Neutrophil (primary cell): ENCODE measurements at regions not wholly inside any gene's neighbourhood (a gene's known extent, or its start where the extent isn't known, plus 50 kb on each side); places are given as distances from the start of the nearest gene placed in this dataset.

Experiments
- H3K27ac ChIP-seq: fragments of 200-600 bp; sonication (generic); 2 replicates; pipeline ENCODE4 v1.5.1; 2016; ENCODE audit warnings: mild to moderate bottlenecking, moderate library complexity
- H3K27me3 ChIP-seq: fragments of 200-600 bp; sonication (generic); 2 replicates; pipeline ENCODE4 v1.6.0; 2016; ENCODE audit warnings: mild to moderate bottlenecking
- H3K36me3 ChIP-seq: fragments of 200-600 bp; sonication (generic); 2 replicates; pipeline ENCODE4 v1.5.1; 2017
- H3K4me1 ChIP-seq, 2 experiments: fragments of 200-600 bp in 1 of 2; sonication (generic) in 1 of 2; 1 replicate in 1 of 2; 2 replicates in 1 of 2; pipeline versions ENCODE4 v1.5.1 to v1.6.1; 2013 to 2016; ENCODE audit warnings: low read depth in 1 of 2, low read length in 1 of 2, mild to moderate bottlenecking in 1 of 2, moderate library complexity in 1 of 2; ENCODE audit not compliant: control insufficient read depth in 1 of 2, insufficient read depth in 1 of 2
- H3K4me3 ChIP-seq, 2 experiments: fragments of 200-600 bp in 1 of 2; sonication (generic) in 1 of 2; 1 replicate in 1 of 2; 2 replicates in 1 of 2; pipeline ENCODE4 v1.5.1; 2013 to 2016; ENCODE audit warnings: low read depth in 1 of 2, low read length in 1 of 2, mild to moderate bottlenecking in 1 of 2, moderate library complexity in 1 of 2
- H3K9me3 ChIP-seq: fragments of 200-600 bp; sonication (generic); 2 replicates; pipeline ENCODE4 v1.5.1; 2016
- CTCF ChIP-seq: fragments of 200-600 bp; sonication (generic); IDR thresholded peaks from 2 replicates; pipeline ENCODE4 v1.5.1; 2016; ENCODE audit warnings: antibody characterized with exemption

GRCh38 chr13:73368608-73369007 lies 309.8 kb downstream of the KLF5 start:
- H3K4me1 ChIP-seq, result no peaks in the 10 kb centered on the region
- H3K27ac ChIP-seq, result no peak overlapping the region
- no peak for TF ChIP-seq CTCF
- H3K4me3 ChIP-seq, result no peak overlapping the region
- no peaks in the 10 kb centered on the region for H3K36me3 ChIP-seq
- H3K9me3 ChIP-seq, result no peaks in the 10 kb centered on the region
- H3K27me3 ChIP-seq, result no peaks in the 10 kb centered on the region

- TF ChIP-seq CTCF, result no peak
These were observed 309.1 kb downstream of the KLF5 start for GRCh38 chr13:73367886-73368285.

DNA sequence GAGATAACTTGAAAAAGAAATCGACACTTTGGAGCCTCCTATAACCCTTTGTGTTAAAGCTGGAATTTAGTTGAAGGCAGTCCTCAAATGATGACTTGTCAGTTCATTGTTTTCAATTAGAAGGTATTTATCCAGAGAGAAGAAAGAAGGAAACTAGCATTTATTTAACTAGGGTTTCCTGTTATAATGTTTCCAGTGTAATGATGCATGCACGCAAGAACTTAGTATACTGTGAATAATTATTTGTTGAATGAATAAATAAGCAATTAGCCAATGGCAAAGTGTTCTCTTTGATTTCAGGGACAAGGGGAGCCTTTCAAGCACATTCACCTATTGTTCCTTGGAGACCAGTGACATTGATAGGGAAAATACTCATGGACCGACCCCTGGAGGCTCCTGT lies 307.4 kb downstream of the KLF5 start:
- H3K27me3 ChIP-seq, result no peaks in the 10 kb centered on the region
- H3K4me3 ChIP-seq, result no peak overlapping the region
- H3K27ac ChIP-seq, result no peak overlapping the region
- no peaks in the 10 kb centered on the region for H3K4me1 ChIP-seq
- no peaks in the 10 kb centered on the region for H3K36me3 ChIP-seq
- no peak for TF ChIP-seq CTCF
- H3K9me3 ChIP-seq, result no peaks in the 10 kb centered on the region

More at GRCh38 chr13:73367886-73368285, 309.1 kb downstream of the KLF5 start:
- Histone ChIP-seq H3K27me3 (no peaks in the 10 kb centered on the region), H3K36me3 (no peaks in the 10 kb centered on the region), H3K4me3 (no peak overlapping the region), H3K27ac (no peak overlapping the region), H3K9me3 (no peaks in the 10 kb centered on the region), H3K4me1 (no peaks in the 10 kb centered on the region)

- Histone ChIP-seq H3K27me3 (no peaks in the 10 kb centered on the region), H3K36me3 (no peaks in the 10 kb centered on the region), H3K27ac (no peak overlapping the region), H3K9me3 (no peaks in the 10 kb centered on the region), H3K4me1 (no peaks in the 10 kb centered on the region), H3K4me3 (no peak overlapping the region)
- no peak for TF ChIP-seq CTCF
These were observed 306.9 kb downstream of the KLF5 start for GRCh38 chr13:73365681-73366080.

DNA sequence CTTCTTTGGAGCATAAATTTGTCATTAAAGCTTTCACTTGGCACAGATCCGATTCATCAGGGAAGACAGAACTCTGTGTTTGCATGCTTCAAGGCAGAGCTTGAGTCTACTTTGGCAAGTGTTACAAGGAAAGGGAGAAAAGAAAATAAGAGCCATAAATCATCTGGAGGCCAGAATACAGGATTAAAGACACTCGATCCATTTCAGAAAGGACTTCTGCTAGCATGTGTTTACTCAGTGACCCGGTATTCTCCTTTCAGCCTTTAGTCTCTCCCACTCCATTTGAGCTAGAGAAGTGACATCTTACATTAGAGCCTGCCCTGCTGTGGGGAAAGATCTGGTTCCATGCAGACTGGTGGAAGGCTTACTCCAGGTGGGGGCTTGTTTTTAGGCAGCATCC lies 306.4 kb downstream of the KLF5 start:
- TF ChIP-seq CTCF, result no peak
- H3K9me3 ChIP-seq, result no peaks in the 10 kb centered on the region
- no peak overlapping the region for H3K4me3 ChIP-seq

DNA sequence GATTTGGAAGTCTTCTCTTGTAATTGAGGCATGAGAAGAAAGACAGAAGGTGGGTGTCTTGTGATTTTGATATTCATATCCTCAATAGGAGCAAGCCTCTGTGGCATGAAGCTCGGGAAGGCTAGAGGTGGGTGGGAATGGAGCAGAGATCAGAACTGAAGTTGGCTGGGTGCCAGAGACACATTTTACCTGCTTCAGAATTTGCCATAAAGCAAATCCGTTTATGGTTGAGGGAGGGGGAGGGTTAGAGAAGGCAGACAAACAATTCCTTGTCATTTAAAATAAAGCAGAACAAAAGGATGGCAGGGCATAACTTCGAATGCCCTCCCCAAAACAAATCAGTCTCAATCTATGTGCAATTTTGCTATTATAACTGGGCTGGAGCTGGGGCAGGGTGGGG lies 305.9 kb downstream of the KLF5 start:
- TF ChIP-seq CTCF, result no peak
- H3K4me1 ChIP-seq, result no peaks in the 10 kb centered on the region
- no peaks in the 10 kb centered on the region for H3K27me3 ChIP-seq
- H3K4me3 ChIP-seq, result no peak overlapping the region
- H3K36me3 ChIP-seq, result no peaks in the 10 kb centered on the region
- no peaks in the 10 kb centered on the region for H3K9me3 ChIP-seq
- H3K27ac ChIP-seq, result no peak overlapping the region

More for the DNA sequence above, 306.4 kb downstream of the KLF5 start:
- H3K27me3 ChIP-seq, result no peaks in the 10 kb centered on the region
- no peaks in the 10 kb centered on the region for H3K36me3 ChIP-seq
- H3K4me1 ChIP-seq, result no peaks in the 10 kb centered on the region
- H3K27ac ChIP-seq, result no peak overlapping the region
